Brain microvascular endothelial cell (primary cell): ENCODE measurements at regions not wholly inside any gene's neighbourhood (a gene's known extent, or its start where the extent isn't known, plus 50 kb on each side); places are given as distances from the start of the nearest gene placed in this dataset.
A peak's percentile ranks its signal among the peaks of the same experiment; 100 is the strongest.

ENCODE experiments used
- DNase-seq: peaks from one replicate; pipeline ENCODE4 v3.0.0-alpha.2; 2020
- H3K27ac ChIP-seq: fragments of 250-450 bp; sonication (Bioruptor Pico); 2 replicates; pipeline ENCODE4 v1.5.1; 2020; ENCODE audit warnings: mild to moderate bottlenecking, moderate library complexity
- H3K27me3 ChIP-seq: fragments of 250-450 bp; sonication (Bioruptor Pico); replicated peaks from 2 replicates; pipeline ENCODE4 v1.5.1; 2020; ENCODE audit warnings: mild to moderate bottlenecking
- H3K36me3 ChIP-seq: fragments of 250-450 bp; sonication (Bioruptor Pico); replicated peaks from 2 replicates; pipeline ENCODE4 v1.5.1; 2020; ENCODE audit warnings: mild to moderate bottlenecking
- H3K4me3 ChIP-seq: 2 replicates; pipeline ENCODE4 v1.5.1; 2011; ENCODE audit warnings: low read depth, mild to moderate bottlenecking, control low read depth, low read length, moderate library complexity
- CTCF ChIP-seq: IDR thresholded peaks from 2 replicates; pipeline ENCODE4 v1.5.1; 2011; ENCODE audit warnings: low read depth, mild to moderate bottlenecking, moderate library complexity, low read length, control low read depth, inconsistent platforms; ENCODE audit errors: missing control alignments
- in situ Hi-C: cut with HindIII; loops from 2 replicates; pipeline ENCODE4 v1.10.0; 2017; ENCODE audit warnings: low sequenced_read_pairs, low pct_ligation_motif_present

GRCh38 chr5:8474569-8474930 lies 605.6 kb downstream of the MTRR start:
- Histone ChIP-seq H3K27ac (no peak overlapping the region), H3K36me3 (no peaks in the 10 kb centered on the region), H3K27me3 (no peaks in the 10 kb centered on the region), H3K4me3 (no peak overlapping the region)
- no peak for TF ChIP-seq CTCF
- in situ Hi-C loops = no loop called here
- no peak for DNase-seq

GRCh38 chr5:8478326-8478725 lies 609.4 kb downstream of the MTRR start:
- in situ Hi-C loops = no loop called here
- Histone ChIP-seq H3K36me3 (no peaks in the 10 kb centered on the region), H3K27me3 (no peaks in the 10 kb centered on the region), H3K4me3 (no peak overlapping the region), H3K27ac (no peak overlapping the region)
- DNase-seq = peak; percentile 23
- TF ChIP-seq CTCF = no peak

GRCh38 chr5:8481007-8481406 lies 612.1 kb downstream of the MTRR start:
- Histone ChIP-seq H3K27me3 (no peaks in the 10 kb centered on the region), H3K36me3 (no peaks in the 10 kb centered on the region), H3K4me3 (no peak overlapping the region), H3K27ac (no peak overlapping the region)
- in situ Hi-C loops = no loop called here
- DNase-seq = no peak
- TF ChIP-seq CTCF = no peak

GRCh38 chr5:8491254-8491653 lies 622.3 kb downstream of the MTRR start:
- Histone ChIP-seq H3K4me3 (no peak overlapping the region), H3K36me3 (no peaks in the 10 kb centered on the region), H3K27me3 (no peaks in the 10 kb centered on the region), H3K27ac (no peak overlapping the region)
- DNase-seq = peak; percentile 7
- no peak for TF ChIP-seq CTCF
- in situ Hi-C loops = no loop called here

- H3K36me3 ChIP-seq = no peaks in the 10 kb centered on the region
- DNase-seq = no peak
- H3K4me3 ChIP-seq = no peak overlapping the region
- in situ Hi-C loops = no loop called here
- H3K27me3 ChIP-seq = no peaks in the 10 kb centered on the region
- H3K27ac ChIP-seq = no peak overlapping the region
- TF ChIP-seq CTCF = no peak
Measured at GRCh38 chr5:8493176-8493575, 624.2 kb downstream of the MTRR start.

- no peak overlapping the region for H3K4me3 ChIP-seq
- H3K27ac ChIP-seq = no peak overlapping the region
- H3K27me3 ChIP-seq = no peaks in the 10 kb centered on the region
- in situ Hi-C loops = no loop called here
- no peak for TF ChIP-seq CTCF
- H3K36me3 ChIP-seq = no peaks in the 10 kb centered on the region
- DNase-seq = peak; percentile 16
Measured at GRCh38 chr5:8500426-8500825, 631.5 kb downstream of the MTRR start.
